Activated naive CD4-positive, alpha-beta T cell treated with anti-CD3 and anti-CD28 coated beads, Interleukin-2, amount 10 ng/mL, durations not matched to agents 7 days and 5 days (primary cell): ENCODE measurements at regions not wholly inside any gene's neighbourhood (a gene's known extent, or its start where the extent isn't known, plus 50 kb on each side); places are given as distances from the start of the nearest gene placed in this dataset.

Experiments
- CTCF ChIA-PET: fragments of 350-600 bp; sonication (Branson Sonifier 250); formaldehyde crosslinking; loops from one replicate; lab custom pipeline; 2021; ENCODE audit warnings: antibody characterized with exemption; lab: Charles Lee
- DNase-seq: peaks from one replicate; pipeline ENCODE4 v3.0.0-alpha.2; 2020
- H3K27ac Mint-ChIP-seq: one replicate; pipeline ENCODE4 v1.8.0; 2021; ENCODE audit warnings: mild to moderate bottlenecking, moderate library complexity, mixed read lengths
- H3K27me3 Mint-ChIP-seq: one replicate; pipeline ENCODE4 v1.8.0; 2021; ENCODE audit warnings: mild to moderate bottlenecking, mixed read lengths
- H3K36me3 Mint-ChIP-seq: one replicate; pipeline ENCODE4 v1.8.0; 2021; ENCODE audit warnings: mixed read lengths
- H3K4me1 Mint-ChIP-seq: one replicate; pipeline ENCODE4 v1.8.0; 2021; ENCODE audit warnings: mixed read lengths
- H3K4me3 Mint-ChIP-seq: one replicate; pipeline ENCODE4 v1.8.0; 2021; ENCODE audit warnings: mild to moderate bottlenecking, moderate library complexity, mixed read lengths
- H3K9me3 Mint-ChIP-seq: one replicate; pipeline ENCODE4 v1.8.0; 2021; ENCODE audit warnings: mixed read lengths

DNA sequence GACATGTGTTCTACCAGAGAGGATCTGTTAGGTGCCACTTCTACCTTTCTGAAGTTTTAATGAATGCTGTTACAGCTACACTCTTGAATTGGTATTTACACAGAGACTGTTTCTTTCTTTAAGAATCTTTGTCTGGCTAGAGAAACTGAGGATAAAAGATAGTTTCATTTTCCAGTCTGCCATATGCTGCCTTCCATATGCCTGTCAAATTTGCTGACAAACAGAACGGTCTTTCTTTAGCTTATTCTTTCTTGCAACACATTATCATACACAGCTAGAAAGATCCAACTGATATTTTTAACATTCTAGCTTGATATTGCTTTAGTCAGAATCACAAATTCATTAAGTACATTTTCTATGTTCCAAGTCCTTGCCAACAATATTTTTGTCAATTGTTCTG is 409.8 kb upstream of the CELF4 start:
- Mint-ChIP-seq H3K27ac (no peak overlapping the region), H3K4me1 (no peaks in the 10 kb centered on the region), H3K27me3 (no peaks in the 10 kb centered on the region), H3K9me3 (peaks cover 6% of the 10 kb centered on the region), H3K4me3 (no peak overlapping the region), H3K36me3 (no peaks in the 10 kb centered on the region)
- CTCF ChIA-PET: no interaction called here
- DNase-seq: no peak

GRCh38 chr18:37967261-37967660 is 401.7 kb upstream of the CELF4 start:
- H3K27me3 Mint-ChIP-seq: no peaks in the 10 kb centered on the region
- no peaks in the 10 kb centered on the region for H3K4me1 Mint-ChIP-seq
- DNase-seq: no peak

GRCh38 chr18:37965572-37965970 is 400.0 kb upstream of the CELF4 start:
- Mint-ChIP-seq H3K9me3 (peaks cover 10% of the 10 kb centered on the region), H3K36me3 (no peaks in the 10 kb centered on the region), H3K4me1 (no peaks in the 10 kb centered on the region), H3K27ac (no peak overlapping the region), H3K4me3 (no peak overlapping the region), H3K27me3 (no peaks in the 10 kb centered on the region)
- DNase-seq: no peak
- CTCF ChIA-PET: no interaction called here

More at GRCh38 chr18:37967261-37967660, 401.7 kb upstream of the CELF4 start:
- Mint-ChIP-seq H3K36me3 (no peaks in the 10 kb centered on the region), H3K27ac (no peak overlapping the region), H3K9me3 (peaks cover 14% of the 10 kb centered on the region), H3K4me3 (no peak overlapping the region)
- CTCF ChIA-PET: no interaction called here

GRCh38 chr18:37964885-37965571 is 399.4 kb upstream of the CELF4 start:
- Mint-ChIP-seq H3K4me1 (no peaks in the 10 kb centered on the region), H3K36me3 (no peaks in the 10 kb centered on the region), H3K27ac (no peak overlapping the region), H3K4me3 (no peak overlapping the region), H3K27me3 (no peaks in the 10 kb centered on the region), H3K9me3 (peaks cover 11% of the 10 kb centered on the region)
- CTCF ChIA-PET: no interaction called here
- no peak for DNase-seq

GRCh38 chr18:37963837-37964236 is 398.2 kb upstream of the CELF4 start:
- H3K36me3 Mint-ChIP-seq: no peaks in the 10 kb centered on the region
- no peaks in the 10 kb centered on the region for H3K27me3 Mint-ChIP-seq
- H3K4me3 Mint-ChIP-seq: no peak overlapping the region
- peaks cover 11% of the 10 kb centered on the region for H3K9me3 Mint-ChIP-seq
- DNase-seq: no peak
- H3K27ac Mint-ChIP-seq: no peak overlapping the region
- H3K4me1 Mint-ChIP-seq: no peaks in the 10 kb centered on the region
- CTCF ChIA-PET: no interaction called here

DNA sequence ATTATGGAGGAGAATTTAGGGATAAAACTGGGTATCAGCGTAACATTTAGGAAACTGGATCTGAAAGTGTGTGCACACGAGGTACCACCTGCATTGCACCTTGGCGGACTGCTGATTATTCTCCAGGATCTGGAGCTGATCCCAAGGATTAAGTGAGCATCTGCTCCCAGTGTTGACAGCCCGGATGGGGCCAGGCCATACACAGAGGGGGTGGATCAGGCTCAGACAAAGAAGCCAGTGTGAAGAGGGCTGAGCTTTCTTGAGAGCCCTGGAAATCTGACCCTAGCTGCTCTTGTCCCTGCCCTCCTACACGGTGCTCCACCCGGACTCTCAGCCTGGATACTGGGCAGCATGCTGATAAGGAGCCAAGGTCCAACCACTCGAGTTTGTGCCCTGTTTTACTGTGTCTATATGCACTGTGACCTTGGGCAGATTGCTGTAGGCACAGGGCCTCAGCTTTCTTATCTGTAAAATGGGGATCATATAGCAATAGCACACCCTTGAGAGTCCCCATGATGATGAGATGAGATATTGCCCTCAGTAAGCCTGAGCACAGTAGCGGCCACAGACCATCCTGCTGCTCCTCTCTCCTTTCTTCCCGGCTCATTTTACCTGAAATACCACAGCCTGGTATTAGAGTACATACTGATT is 396.8 kb upstream of the CELF4 start:
- no peaks in the 10 kb centered on the region for H3K4me1 Mint-ChIP-seq
- no peak for DNase-seq
- H3K4me3 Mint-ChIP-seq: no peak overlapping the region
- H3K9me3 Mint-ChIP-seq: peaks cover 11% of the 10 kb centered on the region
- CTCF ChIA-PET: no interaction called here
- H3K27ac Mint-ChIP-seq: no peak overlapping the region
- no peaks in the 10 kb centered on the region for H3K36me3 Mint-ChIP-seq
- H3K27me3 Mint-ChIP-seq: no peaks in the 10 kb centered on the region

DNA sequence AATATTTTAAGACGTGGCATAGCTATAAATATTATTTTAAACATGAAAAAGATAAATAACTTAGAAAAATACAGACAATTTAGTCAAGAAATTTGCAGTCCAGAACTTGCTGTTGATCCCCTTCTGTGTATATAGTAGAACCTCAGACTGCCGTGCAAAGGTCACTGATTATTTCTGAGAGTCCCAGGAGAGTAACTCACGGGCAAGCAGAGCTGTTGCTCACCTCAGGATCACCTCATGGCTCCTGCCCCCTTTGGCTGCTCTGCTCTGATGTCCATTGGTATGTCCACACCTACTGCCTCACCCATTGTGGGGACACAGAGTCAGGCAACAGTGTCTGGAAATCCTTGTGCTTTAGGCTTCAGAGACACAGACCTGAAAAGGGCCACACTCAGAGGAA is 392.9 kb upstream of the CELF4 start:
- H3K36me3 Mint-ChIP-seq: no peaks in the 10 kb centered on the region
- no peak for DNase-seq
- H3K27ac Mint-ChIP-seq: no peak overlapping the region
- no peaks in the 10 kb centered on the region for H3K4me1 Mint-ChIP-seq
- H3K27me3 Mint-ChIP-seq: no peaks in the 10 kb centered on the region
- H3K9me3 Mint-ChIP-seq: peaks cover 6% of the 10 kb centered on the region
- no peak overlapping the region for H3K4me3 Mint-ChIP-seq
- CTCF ChIA-PET: no interaction called here

GRCh38 chr18:37956902-37957301 is 391.3 kb upstream of the CELF4 start:
- Mint-ChIP-seq H3K4me3 (no peak overlapping the region), H3K27ac (no peak overlapping the region), H3K27me3 (no peaks in the 10 kb centered on the region), H3K4me1 (no peaks in the 10 kb centered on the region), H3K36me3 (no peaks in the 10 kb centered on the region), H3K9me3 (peaks cover 3% of the 10 kb centered on the region)
- CTCF ChIA-PET: no interaction called here
- no peak for DNase-seq

- Mint-ChIP-seq H3K9me3 (peaks cover 3% of the 10 kb centered on the region), H3K4me3 (no peak overlapping the region), H3K36me3 (no peaks in the 10 kb centered on the region), H3K27me3 (no peaks in the 10 kb centered on the region), H3K27ac (no peak overlapping the region), H3K4me1 (no peaks in the 10 kb centered on the region)
- CTCF ChIA-PET: no interaction called here
- no peak for DNase-seq
Measured at GRCh38 chr18:37956020-37956419, 390.4 kb upstream of the CELF4 start.

- Mint-ChIP-seq H3K27me3 (no peaks in the 10 kb centered on the region), H3K4me1 (no peaks in the 10 kb centered on the region), H3K4me3 (no peak overlapping the region), H3K9me3 (peaks cover 1% of the 10 kb centered on the region), H3K27ac (no peak overlapping the region), H3K36me3 (no peaks in the 10 kb centered on the region)
- CTCF ChIA-PET: no interaction called here
- no peak for DNase-seq
Measured at GRCh38 chr18:37955201-37955600, 389.6 kb upstream of the CELF4 start.

DNA sequence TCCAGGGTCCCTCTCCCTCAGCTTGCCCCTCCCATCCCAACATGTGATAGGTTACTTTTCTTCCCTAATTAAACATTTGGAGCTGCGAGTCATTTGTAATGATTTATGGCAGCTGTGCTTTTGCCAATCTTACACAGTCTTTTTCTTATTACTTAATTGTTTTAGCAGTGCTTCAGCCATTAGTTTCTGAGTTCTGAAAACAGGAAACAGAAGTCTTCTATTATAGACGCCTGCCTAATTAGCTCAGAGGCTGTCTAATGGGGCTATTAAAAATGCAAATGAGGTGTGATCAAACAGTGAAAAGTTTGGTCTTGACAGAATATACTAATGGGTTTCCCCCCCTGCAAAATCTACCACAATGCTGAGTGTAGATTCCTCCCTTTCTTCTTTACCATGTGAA is 388.3 kb upstream of the CELF4 start:
- H3K4me1 Mint-ChIP-seq: no peaks in the 10 kb centered on the region

GRCh38 chr18:37948471-37948870 is 382.9 kb upstream of the CELF4 start:
- CTCF ChIA-PET: no interaction called here
- Mint-ChIP-seq H3K4me3 (no peak overlapping the region), H3K36me3 (no peaks in the 10 kb centered on the region), H3K4me1 (no peaks in the 10 kb centered on the region), H3K9me3 (peaks cover 5% of the 10 kb centered on the region), H3K27me3 (no peaks in the 10 kb centered on the region), H3K27ac (no peak overlapping the region)
- no peak for DNase-seq

More for the DNA sequence above, 388.3 kb upstream of the CELF4 start:
- Mint-ChIP-seq H3K36me3 (no peaks in the 10 kb centered on the region), H3K27me3 (no peaks in the 10 kb centered on the region), H3K27ac (no peak overlapping the region), H3K9me3 (peaks cover 1% of the 10 kb centered on the region), H3K4me3 (no peak overlapping the region)
- CTCF ChIA-PET: no interaction called here
- DNase-seq: no peak

DNA sequence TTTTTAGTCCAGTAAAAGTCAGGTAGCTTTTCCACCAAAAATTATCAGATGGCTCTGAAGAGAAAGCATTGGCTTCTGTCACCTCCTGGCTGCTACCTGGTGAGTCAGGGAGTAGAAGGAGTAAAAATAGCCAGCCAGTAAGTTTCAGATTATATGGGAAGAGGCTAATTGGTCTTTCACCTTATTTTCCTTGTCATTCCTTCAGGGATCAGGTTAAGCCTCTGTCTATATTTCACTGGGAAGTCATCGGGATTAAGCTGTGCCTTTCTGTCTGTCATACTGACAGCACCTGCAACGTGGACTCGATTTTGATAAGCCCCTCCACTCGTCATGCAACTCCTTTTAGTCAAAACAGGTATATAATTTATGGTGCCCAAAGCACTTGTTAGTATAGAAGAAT is 380.7 kb upstream of the CELF4 start:
- no peaks in the 10 kb centered on the region for H3K4me1 Mint-ChIP-seq
- H3K9me3 Mint-ChIP-seq: peaks cover 11% of the 10 kb centered on the region
- no peaks in the 10 kb centered on the region for H3K27me3 Mint-ChIP-seq
- DNase-seq: no peak
- no peak overlapping the region for H3K27ac Mint-ChIP-seq
- CTCF ChIA-PET: no interaction called here
- H3K36me3 Mint-ChIP-seq: no peaks in the 10 kb centered on the region
- no peak overlapping the region for H3K4me3 Mint-ChIP-seq

GRCh38 chr18:37944700-37945270 is 379.2 kb upstream of the CELF4 start:
- no peak for DNase-seq
- H3K4me3 Mint-ChIP-seq: no peak overlapping the region
- H3K36me3 Mint-ChIP-seq: no peaks in the 10 kb centered on the region
- H3K27me3 Mint-ChIP-seq: no peaks in the 10 kb centered on the region
- H3K9me3 Mint-ChIP-seq: peaks cover 14% of the 10 kb centered on the region
- no peaks in the 10 kb centered on the region for H3K4me1 Mint-ChIP-seq
- H3K27ac Mint-ChIP-seq: no peak overlapping the region
- CTCF ChIA-PET: no interaction called here

- Mint-ChIP-seq H3K27ac (no peak overlapping the region), H3K4me3 (no peak overlapping the region), H3K9me3 (peaks cover 10% of the 10 kb centered on the region), H3K36me3 (no peaks in the 10 kb centered on the region), H3K27me3 (no peaks in the 10 kb centered on the region), H3K4me1 (no peaks in the 10 kb centered on the region)
- CTCF ChIA-PET: no interaction called here
- no peak for DNase-seq
Measured at GRCh38 chr18:37937287-37937686, 371.7 kb upstream of the CELF4 start.
